ENCODE measurements at regions not wholly inside any gene's neighbourhood (a gene's known extent, or its start where the extent isn't known, plus 50 kb on each side); places are given as distances from the start of the nearest gene placed in this dataset.

GRCh38 chr15:20642054-20642767 is 100.6 kb upstream of the GOLGA6L6 start:
- TF ChIP-seq CTCF (conservative IDR thresholded peaks at IDR 0.05) = no peak
- TF ChIP-seq EZH2 (IDR thresholded peaks at IDR 0.05; ENCODE audit: low read depth) = no peak

All from PC-9 (cell line).